ENCODE measurements at regions not wholly inside any gene's neighbourhood (a gene's known extent, or its start where the extent isn't known, plus 50 kb on each side); places are given as distances from the start of the nearest gene placed in this dataset.

GRCh38 chr11:71080239-71081097 is 171.9 kb downstream of the SHANK2 start:
- Histone ChIP-seq H3K36me3 (ENCODE audit: control insufficient read depth in 4 of 4, insufficient read depth in 3 of 4, low read depth in 1 of 4, low read length in 3 of 4) (peaks cover 0 to 8% (median 1%) of the 10 kb centered on the region in 4 donors), H3K4me1 (ENCODE audit: control insufficient read depth in 4 of 4, insufficient read depth in 4 of 4, low read length in 3 of 4) (no peaks in the 10 kb centered on the region), H3K27ac (ENCODE audit: low read depth in 1 of 2, low read length in 2 of 2) (no peak overlapping the region), H3K4me3 (ENCODE audit: low read depth in 1 of 3, low read length in 3 of 3) (no peak overlapping the region), H3K27me3 (ENCODE audit: control insufficient read depth in 4 of 4, insufficient read depth in 4 of 4, low read length in 3 of 4) (no peaks in the 10 kb centered on the region), H3K9me3 (ENCODE audit: control insufficient read depth in 4 of 4, low read length in 3 of 4) (no peaks in the 10 kb centered on the region), H3K9ac (ENCODE audit: low read depth in 1 of 2, low read length in 2 of 2) (no peak overlapping the region)
- TF ChIP-seq CTCF (IDR thresholded peaks at IDR 0.05; ENCODE audit: low read depth, low read length, missing input control) = peak; percentile 53
- TF ChIP-seq RAD21 (IDR thresholded peaks at IDR 0.05) = peak; percentile 68 to 81
- peak; percentile 43 to 74 for TF ChIP-seq RXRA (IDR thresholded peaks at IDR 0.05)
- TF ChIP-seq JUND (IDR thresholded peaks at IDR 0.05) = no peak
- 67% methylated on average over 25 of the region's 25 CpGs for WGBS
- DNase-seq (ENCODE audit: low spot score) = peak; percentile 48

GRCh38 chr11:71079795-71080194 is 172.6 kb downstream of the SHANK2 start:
- peaks cover 0 to 10% (median 4%) of the 10 kb centered on the region in 4 donors for H3K36me3 ChIP-seq (ENCODE audit: control insufficient read depth in 4 of 4, insufficient read depth in 3 of 4, low read depth in 1 of 4, low read length in 3 of 4)
- no peak overlapping the region for H3K27ac ChIP-seq (ENCODE audit: low read depth in 1 of 2, low read length in 2 of 2)
- H3K4me1 ChIP-seq (ENCODE audit: control insufficient read depth in 4 of 4, insufficient read depth in 4 of 4, low read length in 3 of 4) = no peaks in the 10 kb centered on the region
- TF ChIP-seq FOXA1 (IDR thresholded peaks at IDR 0.05) (no peak), RAD21 (IDR thresholded peaks at IDR 0.05) (no peak), ATF3 (IDR thresholded peaks at IDR 0.05) (no peak), SP1 (IDR thresholded peaks at IDR 0.05) (no peak), GABPA (IDR thresholded peaks at IDR 0.05 in 1 of 2, conservative IDR thresholded peaks at IDR 0.05 in 1 of 2) (no peak), NR2F2 (IDR thresholded peaks at IDR 0.05) (no peak), TAF1 (conservative IDR thresholded peaks at IDR 0.05) (no peak), JUND (IDR thresholded peaks at IDR 0.05) (no peak), EGR1 (IDR thresholded peaks at IDR 0.05; ENCODE audit: low read depth in 2 of 2) (no peak)
- WGBS = 91% methylated on average over 3 of the region's 3 CpGs
- no peaks in the 10 kb centered on the region for H3K9me3 ChIP-seq (ENCODE audit: control insufficient read depth in 4 of 4, low read length in 3 of 4)
- no peak overlapping the region for H3K4me3 ChIP-seq (ENCODE audit: low read depth in 1 of 3, low read length in 3 of 3)
- DNase-seq (ENCODE audit: low spot score) = no peak
- no peak overlapping the region for H3K9ac ChIP-seq (ENCODE audit: low read depth in 1 of 2, low read length in 2 of 2)
- no peaks in the 10 kb centered on the region for H3K27me3 ChIP-seq (ENCODE audit: control insufficient read depth in 4 of 4, insufficient read depth in 4 of 4, low read length in 3 of 4)

- WGBS = 91% methylated on average over 6 of the region's 6 CpGs
- no peak overlapping the region for H3K4me3 ChIP-seq (ENCODE audit: low read depth in 1 of 3, low read length in 3 of 3)
- no peak overlapping the region for H3K9ac ChIP-seq (ENCODE audit: low read depth in 1 of 2, low read length in 2 of 2)
- H3K9me3 ChIP-seq (ENCODE audit: control insufficient read depth in 4 of 4, low read length in 3 of 4) = no peaks in the 10 kb centered on the region
- DNase-seq (ENCODE audit: low spot score) = no peak
- no peaks in the 10 kb centered on the region for H3K27me3 ChIP-seq (ENCODE audit: control insufficient read depth in 4 of 4, insufficient read depth in 4 of 4, low read length in 3 of 4)
- H3K36me3 ChIP-seq (ENCODE audit: control insufficient read depth in 4 of 4, insufficient read depth in 3 of 4, low read depth in 1 of 4, low read length in 3 of 4) = peaks cover 0 to 13% (median 5%) of the 10 kb centered on the region in 4 donors
- H3K4me1 ChIP-seq (ENCODE audit: control insufficient read depth in 4 of 4, insufficient read depth in 4 of 4, low read length in 3 of 4) = no peaks in the 10 kb centered on the region
- H3K27ac ChIP-seq (ENCODE audit: low read depth in 1 of 2, low read length in 2 of 2) = no peak overlapping the region
- TF ChIP-seq YY1 (IDR thresholded peaks at IDR 0.05) = no peak
- TF ChIP-seq FOXA2 (IDR thresholded peaks at IDR 0.05) = no peak
- TF ChIP-seq FOXA1 (IDR thresholded peaks at IDR 0.05) = no peak
- no peak for TF ChIP-seq RAD21 (IDR thresholded peaks at IDR 0.05)
- no peak for TF ChIP-seq HNF4G (IDR thresholded peaks at IDR 0.05)
- no peak for TF ChIP-seq TAF1 (conservative IDR thresholded peaks at IDR 0.05)
- no peak for TF ChIP-seq GABPA (IDR thresholded peaks at IDR 0.05 in 1 of 2, conservative IDR thresholded peaks at IDR 0.05 in 1 of 2)
- no peak for TF ChIP-seq HNF4A (conservative IDR thresholded peaks at IDR 0.05)
- TF ChIP-seq NR2F2 (IDR thresholded peaks at IDR 0.05) = no peak
- TF ChIP-seq JUND (IDR thresholded peaks at IDR 0.05) = no peak
- no peak for TF ChIP-seq RXRA (IDR thresholded peaks at IDR 0.05)
- no peak for TF ChIP-seq CTCF (IDR thresholded peaks at IDR 0.05; ENCODE audit: low read depth, low read length, missing input control)
- no peak for TF ChIP-seq MAX (IDR thresholded peaks at IDR 0.05)
- no peak for TF ChIP-seq REST (IDR thresholded peaks at IDR 0.05)
- no peak for TF ChIP-seq ATF3 (IDR thresholded peaks at IDR 0.05)
These were observed 173.9 kb downstream of the SHANK2 start for GRCh38 chr11:71078482-71078881.

All from liver (tissue), 8 donors.